OCI-LY7 (cell line): ENCODE measurements at regions not wholly inside any gene's neighbourhood (a gene's known extent, or its start where the extent isn't known, plus 50 kb on each side); places are given as distances from the start of the nearest gene placed in this dataset.

Experiments used
- CTCF ChIP-seq: fragments of 200-600 bp; sonication (generic); conservative IDR thresholded peaks from 2 replicates; pipeline ENCODE4 v1.5.1; 2014; ENCODE audit warnings: mild to moderate bottlenecking, antibody characterized with exemption, low read length, moderate library complexity, mixed read lengths
- EZH2phosphoT487 ChIP-seq: fragments of 200-600 bp; sonication (generic); IDR thresholded peaks from 2 replicates; pipeline ENCODE4 v1.6.1; 2018; ENCODE audit warnings: low read depth, borderline replicate concordance, mild to moderate bottlenecking, mixed run types, antibody characterized with exemption, low read length, moderate library complexity, mixed read lengths

- TF ChIP-seq CTCF, result no peak
- TF ChIP-seq EZH2phosphoT487, result no peak
These were observed 88.2 kb upstream of the MVB12B start for GRCh38 chr9:126238415-126238814.
